Left lung (tissue), 4 donors: ENCODE measurements at regions not wholly inside any gene's neighbourhood (a gene's known extent, or its start where the extent isn't known, plus 50 kb on each side); places are given as distances from the start of the nearest gene placed in this dataset.

Experiments used
- ATAC-seq: fragments of 200-7000 bp; cut with Tn5 transposase; one replicate; pipeline ENCODE4 v1.9.1; 2020; ENCODE audit warnings: moderate library complexity
- DNase-seq, 4 donors: peaks; one replicate each; pipeline ENCODE4 v3.0.0-alpha.2; 2013 to 2020
- H3K27ac ChIP-seq, 2 donors: fragments of 200-600 bp; sonication (generic) in 1 of 2; one replicate each; pipeline versions ENCODE4 v1.5.0 to v1.8.0; 2020 to 2021
- H3K27me3 ChIP-seq, 2 donors: fragments of 200-600 bp; sonication (generic) in 1 of 2; one replicate each; pipeline versions ENCODE4 v1.5.0 to v1.8.0; 2020 to 2021
- H3K36me3 ChIP-seq, 2 donors: fragments of 200-600 bp; sonication (generic) in 1 of 2; one replicate each; pipeline versions ENCODE4 v1.5.0 to v1.8.0; 2020 to 2021
- H3K4me1 ChIP-seq, 2 donors: fragments of 200-600 bp; one replicate each; pipeline ENCODE4 v1.8.0; 2021
- H3K4me3 ChIP-seq, 2 donors: fragments of 200-600 bp; sonication (generic) in 1 of 2; one replicate each; pipeline versions ENCODE4 v1.5.0 to v1.8.0; 2020 to 2021; ENCODE audit warnings: mild to moderate bottlenecking in 1 of 2
- H3K9me3 ChIP-seq, 2 donors: fragments of 200-600 bp; sonication (generic) in 1 of 2; one replicate each; pipeline versions ENCODE4 v1.5.0 to v1.8.0; 2020 to 2021
- intact Hi-C, 2 donors: fragments of 100-400 bp; cut with DNase I; formaldehyde crosslinking; loops; one replicate each; pipeline versions ENCODE4 v1.11.2 to v1.14.2; 2022
- TF ChIP-seq, protein P1 (sequence below), 2 donors: fragments of 200-600 bp; sonication (generic) in 1 of 2; IDR thresholded peaks; one replicate each; pipeline versions ENCODE4 v1.5.0 to v1.8.0; 2021; ENCODE audit warnings: antibody characterized with exemption in 2 of 2
- donor health status: DM: no; HTN: yes; CAD: no.
- donor health status: DM: no; HTN: no; CAD: no.

DNA sequence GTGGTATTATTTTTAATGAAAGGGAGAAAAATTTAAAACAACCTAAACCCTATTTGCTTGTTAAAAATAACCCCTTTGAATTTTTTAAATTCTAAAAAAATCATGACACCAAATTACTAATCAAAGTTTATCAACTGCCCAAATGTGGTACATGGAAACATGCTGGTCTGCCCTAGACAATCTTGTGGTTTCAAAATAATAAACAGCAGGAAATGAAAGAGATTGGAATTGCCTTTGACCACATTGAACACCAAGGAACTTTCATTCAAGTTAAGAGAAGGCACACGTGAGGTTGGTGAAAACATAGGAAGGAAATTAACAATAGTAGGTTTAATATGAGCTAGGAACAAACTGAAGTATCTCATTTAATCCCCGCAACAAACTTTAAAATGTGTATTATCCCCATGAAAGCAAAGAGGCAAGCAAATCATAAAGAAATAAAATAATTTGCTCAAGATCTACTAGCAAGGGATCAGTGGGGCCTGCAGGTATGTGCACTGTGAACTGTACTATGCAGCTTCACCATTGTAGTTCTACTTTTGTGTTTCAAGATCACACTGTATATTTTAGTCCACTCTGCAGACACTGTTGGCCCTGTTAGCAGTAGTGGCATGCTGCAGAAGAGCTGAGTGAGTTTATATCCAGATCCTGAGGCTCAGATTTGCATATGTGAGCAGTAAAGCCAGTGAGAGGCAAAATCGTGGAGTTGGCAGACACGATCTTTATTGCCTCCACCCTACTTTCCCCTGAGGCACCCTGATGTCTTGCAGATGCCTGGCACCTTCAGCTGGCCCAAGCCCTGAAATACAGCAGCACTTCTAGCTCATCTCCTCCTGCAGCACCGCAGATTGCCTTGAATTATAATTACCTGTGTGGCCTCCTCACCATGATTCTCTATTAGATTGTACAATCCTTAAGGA is 157.8 kb upstream of the TENT5A start:
- DNase-seq (no peak), ATAC-seq (no peak)
- intact Hi-C loops = no loop called here
- Histone ChIP-seq H3K9me3 (no peaks in the 10 kb centered on the region), H3K27me3 (no peaks in the 10 kb centered on the region), H3K4me1 (no peaks in the 10 kb centered on the region), H3K36me3 (no peaks in the 10 kb centered on the region), H3K4me3 (no peak overlapping the region), H3K27ac (no peak overlapping the region)
- TF ChIP-seq, protein P1, sequence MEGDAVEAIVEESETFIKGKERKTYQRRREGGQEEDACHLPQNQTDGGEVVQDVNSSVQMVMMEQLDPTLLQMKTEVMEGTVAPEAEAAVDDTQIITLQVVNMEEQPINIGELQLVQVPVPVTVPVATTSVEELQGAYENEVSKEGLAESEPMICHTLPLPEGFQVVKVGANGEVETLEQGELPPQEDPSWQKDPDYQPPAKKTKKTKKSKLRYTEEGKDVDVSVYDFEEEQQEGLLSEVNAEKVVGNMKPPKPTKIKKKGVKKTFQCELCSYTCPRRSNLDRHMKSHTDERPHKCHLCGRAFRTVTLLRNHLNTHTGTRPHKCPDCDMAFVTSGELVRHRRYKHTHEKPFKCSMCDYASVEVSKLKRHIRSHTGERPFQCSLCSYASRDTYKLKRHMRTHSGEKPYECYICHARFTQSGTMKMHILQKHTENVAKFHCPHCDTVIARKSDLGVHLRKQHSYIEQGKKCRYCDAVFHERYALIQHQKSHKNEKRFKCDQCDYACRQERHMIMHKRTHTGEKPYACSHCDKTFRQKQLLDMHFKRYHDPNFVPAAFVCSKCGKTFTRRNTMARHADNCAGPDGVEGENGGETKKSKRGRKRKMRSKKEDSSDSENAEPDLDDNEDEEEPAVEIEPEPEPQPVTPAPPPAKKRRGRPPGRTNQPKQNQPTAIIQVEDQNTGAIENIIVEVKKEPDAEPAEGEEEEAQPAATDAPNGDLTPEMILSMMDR (IDR thresholded peaks at IDR 0.05) = no peak

DNA sequence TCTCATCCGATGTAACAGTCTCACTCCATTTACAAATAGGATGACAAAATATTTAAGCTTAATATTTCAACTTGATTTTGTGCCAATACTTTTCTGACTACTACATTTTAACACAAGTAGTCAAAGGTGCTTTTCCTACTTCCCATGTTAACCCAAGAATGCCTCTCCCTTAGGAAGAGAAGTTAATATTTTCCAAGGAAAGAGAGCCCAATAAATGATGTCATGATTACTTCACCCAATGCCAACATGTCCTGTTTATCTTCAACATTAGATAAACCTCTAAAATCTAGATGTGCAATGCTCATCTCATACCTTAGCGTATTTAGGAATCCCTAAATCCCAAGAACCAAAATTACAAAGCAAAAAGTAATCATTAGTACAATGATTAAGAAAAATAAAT is 156.7 kb upstream of the TENT5A start:
- TF ChIP-seq, protein P1 (IDR thresholded peaks at IDR 0.05) = no peak
- H3K27ac ChIP-seq = no peak overlapping the region
- DNase-seq (no peak), ATAC-seq (no peak)
- H3K4me1 ChIP-seq = no peaks in the 10 kb centered on the region
- H3K36me3 ChIP-seq = no peaks in the 10 kb centered on the region
- H3K4me3 ChIP-seq = no peak overlapping the region
- H3K9me3 ChIP-seq = no peaks in the 10 kb centered on the region
- H3K27me3 ChIP-seq = no peaks in the 10 kb centered on the region
- intact Hi-C loops = no loop called here

DNA sequence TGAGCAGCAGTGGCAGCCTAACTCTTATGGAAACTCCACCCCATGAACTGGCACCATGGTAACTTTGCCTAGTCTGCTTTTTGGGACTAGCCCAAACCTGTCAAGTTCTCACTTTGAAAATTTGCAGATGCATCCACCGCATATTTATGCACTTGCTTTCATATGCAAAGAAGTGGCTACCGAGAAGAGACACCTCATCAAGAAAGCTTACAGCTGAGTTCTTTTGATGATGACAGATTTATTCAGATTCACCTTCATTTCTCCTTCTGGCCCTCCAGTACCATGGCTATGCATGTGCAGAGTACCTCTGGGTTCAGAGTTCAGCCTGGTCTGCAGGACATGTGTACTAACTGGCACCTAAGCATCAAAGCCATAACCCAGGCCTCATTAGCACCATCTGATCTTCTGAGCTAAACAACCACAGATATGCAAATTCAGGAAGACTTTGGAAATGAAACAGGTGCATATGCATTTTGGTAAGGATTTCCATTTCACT is 154.3 kb upstream of the TENT5A start:
- ATAC-seq (no peak), DNase-seq (no peak)
- Histone ChIP-seq H3K27ac (no peak overlapping the region), H3K9me3 (peaks cover 0 to 5% of the 10 kb centered on the region in 2 donors), H3K27me3 (no peaks in the 10 kb centered on the region), H3K4me3 (no peak overlapping the region), H3K4me1 (peaks cover 0 to 4% of the 10 kb centered on the region in 2 donors), H3K36me3 (no peaks in the 10 kb centered on the region)
- intact Hi-C loops = no loop called here
- TF ChIP-seq, protein P1 (IDR thresholded peaks at IDR 0.05) = no peak

DNA sequence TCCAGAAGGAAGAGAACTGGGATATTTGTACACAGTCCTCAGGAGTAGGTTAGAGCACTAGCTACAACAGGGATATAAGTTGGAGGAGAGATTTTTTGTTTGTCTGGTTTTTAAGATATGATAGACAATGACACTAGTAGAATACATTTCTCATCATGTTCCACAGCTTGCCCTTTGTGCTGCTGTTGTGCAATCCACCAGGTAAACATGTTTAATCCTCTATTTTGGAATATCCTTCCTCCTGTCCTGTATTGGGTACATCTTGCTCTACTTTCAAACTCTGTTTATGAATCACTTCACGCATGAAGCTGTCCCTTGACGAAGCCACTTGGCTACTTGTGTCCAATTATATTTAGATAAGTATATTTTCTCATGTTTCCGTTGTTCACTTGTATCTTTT is 153.6 kb upstream of the TENT5A start:
- Histone ChIP-seq H3K36me3 (no peaks in the 10 kb centered on the region), H3K9me3 (peaks cover 0 to 5% of the 10 kb centered on the region in 2 donors), H3K4me3 (no peak overlapping the region), H3K4me1 (peaks cover 0 to 10% of the 10 kb centered on the region in 2 donors), H3K27ac (no peak overlapping the region), H3K27me3 (no peaks in the 10 kb centered on the region)
- TF ChIP-seq, protein P1 (IDR thresholded peaks at IDR 0.05) = no peak
- ATAC-seq (no peak), DNase-seq (no peak)
- intact Hi-C loops = no loop called here

DNA sequence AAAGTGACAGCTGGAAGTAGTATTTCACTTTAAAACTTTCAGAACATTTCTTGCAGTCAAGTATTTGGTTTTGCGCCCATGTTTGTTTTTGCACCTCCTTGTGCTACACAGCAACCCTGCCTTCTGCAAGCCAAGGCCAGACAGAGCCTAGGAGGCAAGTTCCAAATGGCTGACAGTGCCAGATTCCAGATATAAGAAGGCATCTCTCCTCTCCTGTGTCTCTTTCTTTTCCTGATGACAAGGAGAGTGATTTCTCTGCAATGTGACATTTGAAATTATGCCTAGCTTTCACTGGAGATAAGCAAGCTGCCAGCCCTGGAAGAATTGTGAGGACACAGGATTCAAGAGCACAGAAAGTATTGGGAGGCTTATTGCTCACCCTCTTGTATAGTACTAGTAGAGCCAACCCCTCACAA is 149.1 kb upstream of the TENT5A start:
- H3K4me3 ChIP-seq = no peak overlapping the region
- H3K36me3 ChIP-seq = no peaks in the 10 kb centered on the region
- intact Hi-C loops = no loop called here
- DNase-seq (peak in 3 of 4 donors; percentile 30 to 70 (median 43)), ATAC-seq (peak; percentile 88)
- peak overlapping the region in 1 of 2 donors; percentile 33 for H3K27ac ChIP-seq
- peaks cover 0 to 5% of the 10 kb centered on the region in 2 donors for H3K9me3 ChIP-seq
- TF ChIP-seq, protein P1 (IDR thresholded peaks at IDR 0.05) = no peak
- peaks cover 5 to 10% of the 10 kb centered on the region in 2 donors for H3K4me1 ChIP-seq
- H3K27me3 ChIP-seq = no peaks in the 10 kb centered on the region
